Colon (tissue), 2 donors: ENCODE measurements at regions not wholly inside any gene's neighbourhood (a gene's known extent, or its start where the extent isn't known, plus 50 kb on each side); places are given as distances from the start of the nearest gene placed in this dataset.
"Not testable (repeated sequence)": the region's sequence is repeated elsewhere in the genome, so short reads cannot be mapped to it uniquely, and the experiment has no call there.

ENCODE experiments used
- FAIRE-seq: peaks from 2 replicates; lab custom pipeline; 2012; peaks lifted over from hg19 to GRCh38; lab: Jason Lieb, UNC
- donor health status: control.
- donor health status: control.

- FAIRE-seq = no peak
These were observed 173.1 kb upstream of the CDIN1 start for GRCh38 chr15:36406366-36406765.

GRCh38 chr15:36406911-36407310 is 172.5 kb upstream of the CDIN1 start:
- FAIRE-seq = no peak

GRCh38 chr15:36407647-36408046 is 171.8 kb upstream of the CDIN1 start:
- no peak for FAIRE-seq

GRCh38 chr15:36409819-36410218 is 169.6 kb upstream of the CDIN1 start:
- no peak for FAIRE-seq

GRCh38 chr15:36414670-36415069 is 164.8 kb upstream of the CDIN1 start:
- FAIRE-seq = no peak

GRCh38 chr15:36415643-36416042 is 163.8 kb upstream of the CDIN1 start:
- FAIRE-seq = no peak

GRCh38 chr15:36422631-36423030 is 156.8 kb upstream of the CDIN1 start:
- no peak for FAIRE-seq

GRCh38 chr15:36426691-36427090 is 152.7 kb upstream of the CDIN1 start:
- no peak for FAIRE-seq

GRCh38 chr15:36428102-36428845 is 151.2 kb upstream of the CDIN1 start:
- FAIRE-seq = no peak

- FAIRE-seq = no peak
These were observed 149.7 kb upstream of the CDIN1 start for GRCh38 chr15:36429707-36430106.

- no peak for FAIRE-seq
These were observed 149.1 kb upstream of the CDIN1 start for GRCh38 chr15:36430280-36430679.

- no peak for FAIRE-seq
These were observed 148.6 kb upstream of the CDIN1 start for GRCh38 chr15:36430726-36431265.

- FAIRE-seq = no peak
These were observed 147.3 kb upstream of the CDIN1 start for GRCh38 chr15:36432161-36432560.

- no peak for FAIRE-seq
These were observed 145.2 kb upstream of the CDIN1 start for GRCh38 chr15:36434177-36434576.

GRCh38 chr15:36438499-36438898 is 140.9 kb upstream of the CDIN1 start:
- no peak for FAIRE-seq

GRCh38 chr15:36447373-36447772 is 132.1 kb upstream of the CDIN1 start:
- FAIRE-seq = no peak

GRCh38 chr15:36448418-36448817 is 131.0 kb upstream of the CDIN1 start:
- no peak for FAIRE-seq

- no peak for FAIRE-seq
These were observed 130.3 kb upstream of the CDIN1 start for GRCh38 chr15:36449084-36449661.

GRCh38 chr15:36449662-36450145 is 129.7 kb upstream of the CDIN1 start:
- no peak for FAIRE-seq

GRCh38 chr15:36454244-36454643 is 125.2 kb upstream of the CDIN1 start:
- FAIRE-seq = not testable (repeated sequence)

- no peak for FAIRE-seq
These were observed 121.0 kb upstream of the CDIN1 start for GRCh38 chr15:36458411-36458810.

GRCh38 chr15:36465304-36465703 is 114.1 kb upstream of the CDIN1 start:
- no peak for FAIRE-seq

GRCh38 chr15:36468746-36469145 is 110.7 kb upstream of the CDIN1 start:
- no peak for FAIRE-seq
